ENCODE measurements at regions not wholly inside any gene's neighbourhood (a gene's known extent, or its start where the extent isn't known, plus 50 kb on each side); places are given as distances from the start of the nearest gene placed in this dataset.

GRCh38 chr1:87744056-87744455 is 415.4 kb downstream of the LMO4 start:
- TF ChIP-seq RXRA (IDR thresholded peaks at IDR 0.05) (no peak), CTCF (IDR thresholded peaks at IDR 0.05; ENCODE audit: low read depth, low read length, missing input control) (no peak), SP1 (IDR thresholded peaks at IDR 0.05) (no peak), YY1 (IDR thresholded peaks at IDR 0.05) (no peak), ATF3 (IDR thresholded peaks at IDR 0.05) (no peak), MAX (IDR thresholded peaks at IDR 0.05) (no peak), FOXA1 (IDR thresholded peaks at IDR 0.05) (no peak), REST (IDR thresholded peaks at IDR 0.05) (no peak), RAD21 (IDR thresholded peaks at IDR 0.05) (no peak), JUND (IDR thresholded peaks at IDR 0.05) (no peak), TAF1 (conservative IDR thresholded peaks at IDR 0.05) (no peak), HNF4G (IDR thresholded peaks at IDR 0.05) (no peak), GABPA (IDR thresholded peaks at IDR 0.05 in 1 of 2, conservative IDR thresholded peaks at IDR 0.05 in 1 of 2) (no peak), EGR1 (IDR thresholded peaks at IDR 0.05; ENCODE audit: low read depth in 2 of 2) (no peak)
